ENCODE measurements at regions not wholly inside any gene's neighbourhood (a gene's known extent, or its start where the extent isn't known, plus 50 kb on each side); places are given as distances from the start of the nearest gene placed in this dataset.

DNA sequence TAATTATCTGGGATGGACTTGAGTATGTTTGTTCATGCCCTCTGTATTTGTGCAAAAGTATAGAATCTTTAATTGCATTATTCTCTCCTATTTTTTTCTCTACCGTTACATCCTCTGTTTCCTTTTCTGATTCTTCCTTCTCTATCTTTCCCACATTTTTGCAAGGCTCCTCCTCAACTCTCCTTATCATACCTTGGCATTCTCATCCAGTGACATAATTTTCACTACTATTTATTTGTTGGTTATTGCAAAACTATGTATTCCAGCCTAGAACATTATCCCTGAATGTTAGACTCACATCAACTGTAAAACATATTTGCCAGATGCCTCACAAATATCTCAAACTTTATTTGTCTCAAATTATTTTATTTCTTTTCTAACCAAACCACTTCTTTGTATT lies 381.9 kb downstream of the COL11A1 start:
- TF ChIP-seq, protein P1, sequence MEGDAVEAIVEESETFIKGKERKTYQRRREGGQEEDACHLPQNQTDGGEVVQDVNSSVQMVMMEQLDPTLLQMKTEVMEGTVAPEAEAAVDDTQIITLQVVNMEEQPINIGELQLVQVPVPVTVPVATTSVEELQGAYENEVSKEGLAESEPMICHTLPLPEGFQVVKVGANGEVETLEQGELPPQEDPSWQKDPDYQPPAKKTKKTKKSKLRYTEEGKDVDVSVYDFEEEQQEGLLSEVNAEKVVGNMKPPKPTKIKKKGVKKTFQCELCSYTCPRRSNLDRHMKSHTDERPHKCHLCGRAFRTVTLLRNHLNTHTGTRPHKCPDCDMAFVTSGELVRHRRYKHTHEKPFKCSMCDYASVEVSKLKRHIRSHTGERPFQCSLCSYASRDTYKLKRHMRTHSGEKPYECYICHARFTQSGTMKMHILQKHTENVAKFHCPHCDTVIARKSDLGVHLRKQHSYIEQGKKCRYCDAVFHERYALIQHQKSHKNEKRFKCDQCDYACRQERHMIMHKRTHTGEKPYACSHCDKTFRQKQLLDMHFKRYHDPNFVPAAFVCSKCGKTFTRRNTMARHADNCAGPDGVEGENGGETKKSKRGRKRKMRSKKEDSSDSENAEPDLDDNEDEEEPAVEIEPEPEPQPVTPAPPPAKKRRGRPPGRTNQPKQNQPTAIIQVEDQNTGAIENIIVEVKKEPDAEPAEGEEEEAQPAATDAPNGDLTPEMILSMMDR (IDR thresholded peaks at IDR 0.05), result no peak
- TF ChIP-seq POLR2A (IDR thresholded peaks at IDR 0.05), result no peak
